ENCODE measurements at regions not wholly inside any gene's neighbourhood (a gene's known extent, or its start where the extent isn't known, plus 50 kb on each side); places are given as distances from the start of the nearest gene placed in this dataset.

- Histone ChIP-seq H3K9me3 (replicated peaks in 1 of 3) (no peaks in the 10 kb centered on the region), H3K27me3 (no peaks in the 10 kb centered on the region), H3K27ac (no peak overlapping the region), H3K36me3 (replicated peaks in 1 of 2) (no peaks in the 10 kb centered on the region), H3K4me1 (replicated peaks in 1 of 2) (no peaks in the 10 kb centered on the region), H3K4me3 (no peak overlapping the region)
- intact Hi-C loops (cut with DNase I), result no loop called here
- DNase-seq, result no peak
- no peak for TF ChIP-seq CTCF (IDR thresholded peaks at IDR 0.05)
- TF ChIP-seq POLR2A (IDR thresholded peaks at IDR 0.05), result no peak
These were observed 372.5 kb downstream of the SEC16B start for GRCh38 chr1:177597393-177597792.

GRCh38 chr1:177596485-177596884, 373.4 kb downstream of the SEC16B start:
- DNase-seq, result peak in 1 of 7 donors; percentile 75
- no peaks in the 10 kb centered on the region for H3K9me3 ChIP-seq (replicated peaks in 1 of 3)
- H3K36me3 ChIP-seq (replicated peaks in 1 of 2), result no peaks in the 10 kb centered on the region
- H3K4me3 ChIP-seq, result no peak overlapping the region
- TF ChIP-seq CTCF (IDR thresholded peaks at IDR 0.05), result no peak
- no peak for TF ChIP-seq POLR2A (IDR thresholded peaks at IDR 0.05)
- H3K27me3 ChIP-seq, result no peaks in the 10 kb centered on the region
- WGBS, 4 donors, result 59 to 70% (median 65%) methylated on average over 2 of the region's 2 CpGs
- no peak overlapping the region for H3K27ac ChIP-seq
- intact Hi-C loops (cut with DNase I), result no loop called here
- H3K4me1 ChIP-seq (replicated peaks in 1 of 2), result no peaks in the 10 kb centered on the region

- Histone ChIP-seq H3K9me3 (replicated peaks in 1 of 3) (no peaks in the 10 kb centered on the region), H3K27me3 (no peaks in the 10 kb centered on the region), H3K4me1 (replicated peaks in 1 of 2) (no peaks in the 10 kb centered on the region), H3K36me3 (replicated peaks in 1 of 2) (no peaks in the 10 kb centered on the region), H3K27ac (no peak overlapping the region), H3K4me3 (no peak overlapping the region)
- no peak for DNase-seq
- intact Hi-C loops (cut with DNase I), result no loop called here
- 67 to 74% (median 71%) methylated on average over 3 of the region's 3 CpGs for WGBS, 4 donors
- TF ChIP-seq CTCF (IDR thresholded peaks at IDR 0.05), result no peak
- TF ChIP-seq POLR2A (IDR thresholded peaks at IDR 0.05), result no peak
These were observed 376.8 kb downstream of the SEC16B start for GRCh38 chr1:177593105-177593504.

- 72 to 79% (median 75%) methylated on average over 4 of the region's 4 CpGs for WGBS, 4 donors
- Histone ChIP-seq H3K27ac (no peak overlapping the region), H3K4me3 (no peak overlapping the region), H3K27me3 (no peaks in the 10 kb centered on the region), H3K4me1 (replicated peaks in 1 of 2) (no peaks in the 10 kb centered on the region), H3K9me3 (replicated peaks in 1 of 3) (no peaks in the 10 kb centered on the region), H3K36me3 (replicated peaks in 1 of 2) (no peaks in the 10 kb centered on the region)
- intact Hi-C loops (cut with DNase I), result no loop called here
- TF ChIP-seq CTCF (IDR thresholded peaks at IDR 0.05), result no peak
- no peak for DNase-seq
These were observed 377.2 kb downstream of the SEC16B start for GRCh38 chr1:177592624-177593023.

Measured in adrenal gland (tissue), 9 donors.